ENCODE measurements at regions not wholly inside any gene's neighbourhood (a gene's known extent, or its start where the extent isn't known, plus 50 kb on each side); places are given as distances from the start of the nearest gene placed in this dataset.

GRCh38 chr2:71823526-71823925, 324.1 kb downstream of the CYP26B1 start:
- no peak overlapping the region for H3K27ac ChIP-seq (ENCODE audit: low read depth, low read length)
- H3K14ac ChIP-seq (ENCODE audit: low read length): no peak overlapping the region
- H2BK5ac ChIP-seq (ENCODE audit: low read depth, low read length, poor library complexity): no peak overlapping the region
- no peak overlapping the region for H2AFZ ChIP-seq (ENCODE audit: insufficient read depth, low read length, poor library complexity)
- H3K4me1 ChIP-seq (ENCODE audit: control insufficient read depth in 1 of 2, insufficient read depth in 2 of 2, low read length in 2 of 2): no peaks in the 10 kb centered on the region
- no peaks in the 10 kb centered on the region for H3K9me3 ChIP-seq (ENCODE audit: insufficient read depth, low read depth, low read length)
- H3K18ac ChIP-seq (ENCODE audit: low read length): no peak overlapping the region
- no peak overlapping the region for H3K4me2 ChIP-seq (ENCODE audit: low read length)
- H3K79me2 ChIP-seq (ENCODE audit: control insufficient read depth, insufficient read depth, low read length, poor library complexity): no peaks in the 10 kb centered on the region
- H2BK12ac ChIP-seq (ENCODE audit: low read length): no peak overlapping the region
- no peak for DNase-seq
- H3K79me1 ChIP-seq (ENCODE audit: low read length): no peaks in the 10 kb centered on the region
- no peak overlapping the region for H3K4me3 ChIP-seq (ENCODE audit: low read depth, low read length)
- H3K27me3 ChIP-seq (ENCODE audit: insufficient read depth, low read length): no peaks in the 10 kb centered on the region
- no peak overlapping the region for H3K23ac ChIP-seq (ENCODE audit: low read length)
- no peak overlapping the region for H2AK5ac ChIP-seq (ENCODE audit: low read length)
- H4K12ac ChIP-seq (ENCODE audit: low read depth, low read length): no peak overlapping the region
- H4K8ac ChIP-seq (ENCODE audit: low read depth, low read length): no peak overlapping the region
- no peak overlapping the region for H3K9ac ChIP-seq (ENCODE audit: low read length)
- no peak overlapping the region for H2BK120ac ChIP-seq (ENCODE audit: insufficient read depth, low read length, poor library complexity)
- H3K4ac ChIP-seq (ENCODE audit: low read depth, low read length): no peak overlapping the region
- no peaks in the 10 kb centered on the region for H3K36me3 ChIP-seq (ENCODE audit: control insufficient read depth in 1 of 2, insufficient read depth in 2 of 2, low read length in 2 of 2)
- no peak overlapping the region for H4K91ac ChIP-seq (ENCODE audit: low read depth, low read length)

- Histone ChIP-seq H2BK120ac (ENCODE audit: insufficient read depth, low read length, poor library complexity) (no peak overlapping the region), H3K27me3 (ENCODE audit: insufficient read depth, low read length) (no peaks in the 10 kb centered on the region), H3K79me2 (ENCODE audit: control insufficient read depth, insufficient read depth, low read length, poor library complexity) (no peaks in the 10 kb centered on the region), H2AFZ (ENCODE audit: insufficient read depth, low read length, poor library complexity) (no peak overlapping the region), H3K9ac (ENCODE audit: low read length) (no peak overlapping the region), H2AK5ac (ENCODE audit: low read length) (no peak overlapping the region), H2BK12ac (ENCODE audit: low read length) (no peak overlapping the region), H3K27ac (ENCODE audit: low read depth, low read length) (no peak overlapping the region), H3K4me1 (ENCODE audit: control insufficient read depth in 1 of 2, insufficient read depth in 2 of 2, low read length in 2 of 2) (no peaks in the 10 kb centered on the region), H3K4me3 (ENCODE audit: low read depth, low read length) (no peak overlapping the region), H3K23ac (ENCODE audit: low read length) (no peak overlapping the region), H3K36me3 (ENCODE audit: control insufficient read depth in 1 of 2, insufficient read depth in 2 of 2, low read length in 2 of 2) (no peaks in the 10 kb centered on the region), H3K4ac (ENCODE audit: low read depth, low read length) (no peak overlapping the region), H4K8ac (ENCODE audit: low read depth, low read length) (no peak overlapping the region), H3K79me1 (ENCODE audit: low read length) (no peaks in the 10 kb centered on the region), H2BK5ac (ENCODE audit: low read depth, low read length, poor library complexity) (no peak overlapping the region), H3K14ac (ENCODE audit: low read length) (no peak overlapping the region), H3K9me3 (ENCODE audit: insufficient read depth, low read depth, low read length) (no peaks in the 10 kb centered on the region), H4K91ac (ENCODE audit: low read depth, low read length) (no peak overlapping the region), H3K18ac (ENCODE audit: low read length) (no peak overlapping the region), H3K4me2 (ENCODE audit: low read length) (no peak overlapping the region), H4K12ac (ENCODE audit: low read depth, low read length) (no peak overlapping the region)
- DNase-seq: peak in 1 of 2 donors; percentile 26
These were observed 325.2 kb downstream of the CYP26B1 start for GRCh38 chr2:71822463-71822862.

GRCh38 chr2:71821856-71822255, 325.8 kb downstream of the CYP26B1 start:
- Histone ChIP-seq H3K4ac (ENCODE audit: low read depth, low read length) (no peak overlapping the region), H3K79me1 (ENCODE audit: low read length) (no peaks in the 10 kb centered on the region), H4K91ac (ENCODE audit: low read depth, low read length) (no peak overlapping the region), H2BK12ac (ENCODE audit: low read length) (no peak overlapping the region), H3K18ac (ENCODE audit: low read length) (no peak overlapping the region), H3K4me2 (ENCODE audit: low read length) (no peak overlapping the region), H3K27ac (ENCODE audit: low read depth, low read length) (no peak overlapping the region), H3K36me3 (ENCODE audit: control insufficient read depth in 1 of 2, insufficient read depth in 2 of 2, low read length in 2 of 2) (no peaks in the 10 kb centered on the region), H2BK120ac (ENCODE audit: insufficient read depth, low read length, poor library complexity) (no peak overlapping the region), H2BK5ac (ENCODE audit: low read depth, low read length, poor library complexity) (no peak overlapping the region), H3K27me3 (ENCODE audit: insufficient read depth, low read length) (no peaks in the 10 kb centered on the region), H2AFZ (ENCODE audit: insufficient read depth, low read length, poor library complexity) (no peak overlapping the region), H3K9me3 (ENCODE audit: insufficient read depth, low read depth, low read length) (no peaks in the 10 kb centered on the region), H4K8ac (ENCODE audit: low read depth, low read length) (no peak overlapping the region), H4K12ac (ENCODE audit: low read depth, low read length) (no peak overlapping the region), H3K9ac (ENCODE audit: low read length) (no peak overlapping the region), H3K14ac (ENCODE audit: low read length) (no peak overlapping the region), H2AK5ac (ENCODE audit: low read length) (no peak overlapping the region), H3K23ac (ENCODE audit: low read length) (no peak overlapping the region), H3K79me2 (ENCODE audit: control insufficient read depth, insufficient read depth, low read length, poor library complexity) (no peaks in the 10 kb centered on the region), H3K4me1 (ENCODE audit: control insufficient read depth in 1 of 2, insufficient read depth in 2 of 2, low read length in 2 of 2) (no peaks in the 10 kb centered on the region), H3K4me3 (ENCODE audit: low read depth, low read length) (no peak overlapping the region)
- peak; percentile 17 to 90 for DNase-seq

GRCh38 chr2:71816815-71817214, 330.8 kb downstream of the CYP26B1 start:
- no peaks in the 10 kb centered on the region for H3K36me3 ChIP-seq (ENCODE audit: control insufficient read depth in 1 of 2, insufficient read depth in 2 of 2, low read length in 2 of 2)
- no peak overlapping the region for H2AK5ac ChIP-seq (ENCODE audit: low read length)
- no peak for DNase-seq
- no peak overlapping the region for H3K18ac ChIP-seq (ENCODE audit: low read length)
- no CpG with 5 or more reads among the region's 4 CpGs for WGBS (ENCODE audit: extremely low coverage, insufficient coverage, insufficient read length)
- H3K4ac ChIP-seq (ENCODE audit: low read depth, low read length): no peak overlapping the region
- no peak overlapping the region for H2BK5ac ChIP-seq (ENCODE audit: low read depth, low read length, poor library complexity)
- H2BK12ac ChIP-seq (ENCODE audit: low read length): no peak overlapping the region
- H4K8ac ChIP-seq (ENCODE audit: low read depth, low read length): no peak overlapping the region
- H2AFZ ChIP-seq (ENCODE audit: insufficient read depth, low read length, poor library complexity): no peak overlapping the region
- H2BK120ac ChIP-seq (ENCODE audit: insufficient read depth, low read length, poor library complexity): no peak overlapping the region
- no peak overlapping the region for H4K91ac ChIP-seq (ENCODE audit: low read depth, low read length)
- H3K27ac ChIP-seq (ENCODE audit: low read depth, low read length): no peak overlapping the region
- H3K27me3 ChIP-seq (ENCODE audit: insufficient read depth, low read length): no peaks in the 10 kb centered on the region
- no peak overlapping the region for H3K14ac ChIP-seq (ENCODE audit: low read length)
- no peak overlapping the region for H4K12ac ChIP-seq (ENCODE audit: low read depth, low read length)
- no peaks in the 10 kb centered on the region for H3K4me1 ChIP-seq (ENCODE audit: control insufficient read depth in 1 of 2, insufficient read depth in 2 of 2, low read length in 2 of 2)
- H3K4me2 ChIP-seq (ENCODE audit: low read length): no peak overlapping the region
- no peak overlapping the region for H3K4me3 ChIP-seq (ENCODE audit: low read depth, low read length)
- H3K9me3 ChIP-seq (ENCODE audit: insufficient read depth, low read depth, low read length): no peaks in the 10 kb centered on the region
- H3K79me1 ChIP-seq (ENCODE audit: low read length): no peaks in the 10 kb centered on the region
- no peak overlapping the region for H3K9ac ChIP-seq (ENCODE audit: low read length)
- H3K79me2 ChIP-seq (ENCODE audit: control insufficient read depth, insufficient read depth, low read length, poor library complexity): no peaks in the 10 kb centered on the region
- no peak overlapping the region for H3K23ac ChIP-seq (ENCODE audit: low read length)
